ENCODE measurements at regions not wholly inside any gene's neighbourhood (a gene's known extent, or its start where the extent isn't known, plus 50 kb on each side); places are given as distances from the start of the nearest gene placed in this dataset.

DNA sequence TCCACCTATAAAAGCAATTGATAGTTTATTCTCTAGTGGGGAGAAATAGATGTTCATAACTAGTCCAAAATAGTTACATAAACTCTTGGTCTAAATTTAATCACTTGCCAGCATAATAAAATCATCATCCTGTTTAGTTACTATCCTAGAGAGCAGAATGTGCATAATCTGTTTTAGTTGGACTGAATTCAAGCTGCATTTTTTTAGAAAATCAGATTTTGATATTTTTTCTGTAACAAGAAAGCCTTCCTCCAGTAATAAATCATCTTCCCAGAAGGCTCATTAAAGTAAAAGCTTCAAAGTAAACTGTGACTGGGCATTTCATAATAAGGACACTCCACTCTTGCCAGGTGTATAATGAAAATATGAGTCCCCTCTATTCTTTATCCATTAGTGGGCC is 453.1 kb downstream of the TRAM1L1 start:
- TF ChIP-seq POLR2A (IDR thresholded peaks at IDR 0.05) = no peak
- TF ChIP-seq, protein P1, sequence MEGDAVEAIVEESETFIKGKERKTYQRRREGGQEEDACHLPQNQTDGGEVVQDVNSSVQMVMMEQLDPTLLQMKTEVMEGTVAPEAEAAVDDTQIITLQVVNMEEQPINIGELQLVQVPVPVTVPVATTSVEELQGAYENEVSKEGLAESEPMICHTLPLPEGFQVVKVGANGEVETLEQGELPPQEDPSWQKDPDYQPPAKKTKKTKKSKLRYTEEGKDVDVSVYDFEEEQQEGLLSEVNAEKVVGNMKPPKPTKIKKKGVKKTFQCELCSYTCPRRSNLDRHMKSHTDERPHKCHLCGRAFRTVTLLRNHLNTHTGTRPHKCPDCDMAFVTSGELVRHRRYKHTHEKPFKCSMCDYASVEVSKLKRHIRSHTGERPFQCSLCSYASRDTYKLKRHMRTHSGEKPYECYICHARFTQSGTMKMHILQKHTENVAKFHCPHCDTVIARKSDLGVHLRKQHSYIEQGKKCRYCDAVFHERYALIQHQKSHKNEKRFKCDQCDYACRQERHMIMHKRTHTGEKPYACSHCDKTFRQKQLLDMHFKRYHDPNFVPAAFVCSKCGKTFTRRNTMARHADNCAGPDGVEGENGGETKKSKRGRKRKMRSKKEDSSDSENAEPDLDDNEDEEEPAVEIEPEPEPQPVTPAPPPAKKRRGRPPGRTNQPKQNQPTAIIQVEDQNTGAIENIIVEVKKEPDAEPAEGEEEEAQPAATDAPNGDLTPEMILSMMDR (IDR thresholded peaks at IDR 0.05) = no peak
